H1 (cell line): ENCODE measurements at regions not wholly inside any gene's neighbourhood (a gene's known extent, or its start where the extent isn't known, plus 50 kb on each side); places are given as distances from the start of the nearest gene placed in this dataset.

Experiments
- CTCF ChIA-PET: fragments of 300-600 bp; sonication (Branson Sonifier 250); formaldehyde crosslinking; loops from one replicate; lab custom pipeline; 2021; ENCODE audit not compliant: partially characterized antibody; lab: Charles Lee
- POLR2A ChIA-PET: fragments of 300-600 bp; sonication (Branson Sonifier 250); formaldehyde crosslinking; loops from one replicate; lab custom pipeline; 2021; ENCODE audit warnings: inconsistent platforms; ENCODE audit not compliant: partially characterized antibody; lab: Charles Lee
- DNase-seq, 2 experiments: peaks; one replicate each; pipeline versions ENCODE4 v3.0.0 to v3.0.0-alpha.2; 2010 to 2022; ENCODE audit warnings: low spot score in 2 of 2, low read depth in 1 of 2, mixed read lengths in 1 of 2
- FAIRE-seq: peaks from 2 replicates; lab custom pipeline; 2011; peaks lifted over from hg19 to GRCh38; lab: Jason Lieb, UNC
- H2AFZ ChIP-seq: 2 replicates; pipeline ENCODE4 v1.8.1; 2012; ENCODE audit warnings: low read length, inconsistent platforms
- H2AK5ac ChIP-seq: 2 replicates; pipeline ENCODE4 v1.6.1; 2013; ENCODE audit warnings: low read depth, low read length
- H2BK120ac ChIP-seq: replicated peaks from 2 replicates; pipeline ENCODE3; 2013; ENCODE audit warnings: low read depth, low read length, inconsistent platforms
- H2BK12ac ChIP-seq: 2 replicates; pipeline ENCODE4 v1.6.1; 2013; ENCODE audit warnings: low read depth, low read length
- H2BK15ac ChIP-seq: 2 replicates; pipeline ENCODE4 v1.6.1; 2013; ENCODE audit warnings: low read length
- H2BK20ac ChIP-seq: 2 replicates; pipeline ENCODE4 v1.6.1; 2013; ENCODE audit warnings: low read length
- H2BK5ac ChIP-seq: 2 replicates; pipeline ENCODE4 v1.6.1; 2013; ENCODE audit warnings: low read depth, low read length
- H3K14ac ChIP-seq: 2 replicates; pipeline ENCODE4 v1.6.1; 2013; ENCODE audit warnings: inconsistent platforms; ENCODE audit not compliant: insufficient read length
- H3K18ac ChIP-seq: 2 replicates; pipeline ENCODE4 v1.6.1; 2013; ENCODE audit warnings: low read length; ENCODE audit errors: extremely low read depth
- H3K23ac ChIP-seq: 2 replicates; pipeline ENCODE4 v1.6.1; 2013; ENCODE audit warnings: inconsistent platforms; ENCODE audit not compliant: insufficient read length
- H3K23me2 ChIP-seq: 2 replicates; pipeline ENCODE4 v1.6.1; 2013; ENCODE audit warnings: low read depth, low read length
- H3K27ac ChIP-seq: 2 replicates; pipeline ENCODE4 v1.6.1; 2011; ENCODE audit warnings: low read depth, low read length, inconsistent platforms
- H3K27me3 ChIP-seq, 4 experiments: replicated peaks in 1 of 4; 1 replicate in 1 of 4; 2 replicates in 3 of 4; pipeline versions ENCODE4 v1.6.1 to v1.8.1; 2011 to 2013; ENCODE audit warnings: low read length in 3 of 4, mild to moderate bottlenecking in 3 of 4, inconsistent platforms in 2 of 4, mixed read lengths in 2 of 4, moderate library complexity in 1 of 4; ENCODE audit not compliant: control insufficient read depth in 3 of 4, insufficient read depth in 3 of 4; ENCODE audit errors: extremely low read depth in 1 of 4
- H3K36me3 ChIP-seq, 4 experiments: 2 replicates each; pipeline versions ENCODE4 v1.6.1 to v1.8.1; 2011 to 2013; ENCODE audit warnings: mild to moderate bottlenecking in 4 of 4, low read length in 3 of 4, moderate library complexity in 2 of 4, control low read depth in 1 of 4, inconsistent platforms in 1 of 4; ENCODE audit not compliant: insufficient read depth in 4 of 4, control insufficient read depth in 2 of 4
- H3K4ac ChIP-seq: replicated peaks from 2 replicates; pipeline ENCODE3; 2013; ENCODE audit warnings: low read length, low read depth, mixed read lengths, inconsistent platforms; ENCODE audit not compliant: insufficient read length
- H3K4me1 ChIP-seq, 4 experiments: replicated peaks in 1 of 4; 1 replicate in 1 of 4; 2 replicates in 3 of 4; pipeline versions ENCODE4 v1.6.1 to v1.8.1; 2011 to 2013; ENCODE audit warnings: low read length in 3 of 4, inconsistent platforms in 2 of 4, mixed read lengths in 1 of 4; ENCODE audit not compliant: insufficient read depth in 4 of 4, control insufficient read depth in 3 of 4
- H3K4me2 ChIP-seq, 2 experiments: 2 replicates each; pipeline versions ENCODE4 v1.6.1 to v1.8.1; 2011 to 2013; ENCODE audit warnings: low read depth in 2 of 2, low read length in 2 of 2, control low read depth in 1 of 2, inconsistent platforms in 1 of 2, mild to moderate bottlenecking in 1 of 2; ENCODE audit not compliant: insufficient read depth in 1 of 2
- H3K4me3 ChIP-seq, 4 experiments: fragments of 200-600, 300-600 bp in 1 of 4; sonication (generic), shearing (Covaris generic), sonication (Bioruptor Twin) in 1 of 4; 2 replicates each; pipeline versions ENCODE4 v1.5.1 to v1.8.1; 2011 to 2016; ENCODE audit warnings: low read length in 4 of 4, low read depth in 3 of 4, control low read depth in 2 of 4, inconsistent platforms in 2 of 4, mild to moderate bottlenecking in 2 of 4, mixed read lengths in 1 of 4, moderate library complexity in 1 of 4; ENCODE audit not compliant: insufficient read depth in 2 of 4; ENCODE audit errors: extremely low read depth in 1 of 4
- H3K56ac ChIP-seq: replicated peaks from 2 replicates; pipeline ENCODE3; 2013; ENCODE audit warnings: low read depth, mild to moderate bottlenecking, mixed read lengths, low read length, inconsistent platforms; ENCODE audit not compliant: insufficient read length
- H3K79me1 ChIP-seq: 2 replicates; pipeline ENCODE4 v1.6.1; 2013; ENCODE audit warnings: low read depth, low read length, control low read depth
- H3K79me2 ChIP-seq, 2 experiments: 2 replicates each; pipeline versions ENCODE4 v1.6.1 to v1.8.1; 2012 to 2013; ENCODE audit warnings: low read length in 2 of 2, mild to moderate bottlenecking in 2 of 2, inconsistent platforms in 1 of 2; ENCODE audit not compliant: insufficient read depth in 2 of 2, control insufficient read depth in 1 of 2
- H3K9ac ChIP-seq, 4 experiments: replicated peaks in 1 of 4; 1 replicate in 1 of 4; 2 replicates in 3 of 4; pipeline versions ENCODE4 v1.6.1 to v1.8.1; 2011 to 2013; ENCODE audit warnings: low read depth in 3 of 4, low read length in 3 of 4, control low read depth in 2 of 4, mild to moderate bottlenecking in 2 of 4, moderate library complexity in 2 of 4, inconsistent platforms in 1 of 4; ENCODE audit errors: extremely low read depth in 1 of 4
- H3K9me3 ChIP-seq, 2 experiments: 2 replicates each; pipeline versions ENCODE4 v1.6.1 to v1.8.1; 2012 to 2013; ENCODE audit warnings: mild to moderate bottlenecking in 2 of 2, moderate library complexity in 2 of 2, control low read depth in 1 of 2, inconsistent platforms in 1 of 2, low read depth in 1 of 2, low read length in 1 of 2, mixed read lengths in 1 of 2; ENCODE audit not compliant: insufficient read depth in 2 of 2
- H4K20me1 ChIP-seq, 2 experiments: replicated peaks in 1 of 2; 2 replicates each; pipeline versions ENCODE3 to v1.8.1; 2011 to 2013; ENCODE audit warnings: inconsistent platforms in 2 of 2, low read length in 2 of 2, mild to moderate bottlenecking in 1 of 2; ENCODE audit not compliant: insufficient read depth in 2 of 2, control insufficient read depth in 1 of 2
- H4K5ac ChIP-seq: 2 replicates; pipeline ENCODE4 v1.6.1; 2013; ENCODE audit warnings: low read length, low read depth, mixed read lengths, inconsistent platforms; ENCODE audit not compliant: insufficient read length
- H4K8ac ChIP-seq: 2 replicates; pipeline ENCODE4 v1.8.0; 2013; ENCODE audit warnings: mild to moderate bottlenecking, moderate library complexity, low read length, inconsistent platforms; ENCODE audit not compliant: insufficient read depth; ENCODE audit errors: extremely low read depth
- H4K91ac ChIP-seq: replicated peaks from 2 replicates; pipeline ENCODE3; 2013; ENCODE audit warnings: low read length, mixed read lengths, inconsistent platforms; ENCODE audit not compliant: insufficient read length
- EGR1 ChIP-seq: IDR thresholded peaks from 2 replicates; pipeline ENCODE4 v1.6.1; 2011; ENCODE audit warnings: low read depth, low read length, borderline replicate concordance
- KDM5A ChIP-seq: fragments of 200-600 bp; IDR thresholded peaks from 2 replicates; pipeline ENCODE4 v1.7.1; 2012; ENCODE audit warnings: mild to moderate bottlenecking, low read length, inconsistent platforms, mixed read lengths
- MAFK ChIP-seq: IDR thresholded peaks from 2 replicates; pipeline ENCODE4 v1.6.1; 2012; ENCODE audit warnings: low read depth, mild to moderate bottlenecking, improper control_type of control experiment, low read length
- POLR2AphosphoS5 ChIP-seq: IDR thresholded peaks from 2 replicates; pipeline ENCODE4 v1.6.1; 2011; ENCODE audit warnings: low read depth, low read length
- SRF ChIP-seq: IDR thresholded peaks from 2 replicates; pipeline ENCODE4 v1.6.1; 2011; ENCODE audit warnings: mild to moderate bottlenecking, low read depth, low read length, moderate library complexity
- TAF7 ChIP-seq: optimal IDR thresholded peaks from 2 replicates; pipeline ENCODE3; 2011; ENCODE audit warnings: low read depth, mild to moderate bottlenecking, inconsistent platforms, low read length, moderate library complexity, borderline replicate concordance
- WGBS, 2 experiments: shearing (Covaris generic) in 1 of 2; methylation state at CpG; one replicate each; pipeline versions ENCODE4 v1.1.6 to v1.1.7; 2013 to 2015; ENCODE audit warnings: low lambda C conversion rate in 2 of 2, mixed read lengths in 2 of 2, inconsistent platforms in 1 of 2, low coverage in 1 of 2, missing lambda C conversion rate in 1 of 2; ENCODE audit not compliant: insufficient replicate concordance in 2 of 2, insufficient coverage in 1 of 2, insufficient read length in 1 of 2; ENCODE audit errors: extremely low coverage in 1 of 2, missing lambda C conversion rate in 1 of 2; 5-methylcytosine and 5-hydroxymethylcytosine counted together

GRCh38 chr3:46097691-46098241 is 70.5 kb upstream of the XCR1 start:
- no peaks in the 10 kb centered on the region for H3K79me1 ChIP-seq
- no peak overlapping the region for H3K4me3 ChIP-seq
- no peak overlapping the region for H3K27ac ChIP-seq
- H2BK15ac ChIP-seq, result no peak overlapping the region
- H2AFZ ChIP-seq, result no peak overlapping the region
- no peak overlapping the region for H4K8ac ChIP-seq
- WGBS, 2 experiments, result 96% methylated on average over 6 of the region's 6 CpGs; no CpG with 5 or more reads in 1 of the 2 experiments
- H3K23me2 ChIP-seq, result no peaks in the 10 kb centered on the region
- H3K4ac ChIP-seq, result no peak overlapping the region
- peaks cover 4% of the 10 kb centered on the region in 2 experiments; a peak in 2 of 4 replicates for H3K9me3 ChIP-seq
- H3K4me1 ChIP-seq, result no peaks in the 10 kb centered on the region
- H4K91ac ChIP-seq, result no peak overlapping the region
- no peak overlapping the region for H2BK120ac ChIP-seq
- no peaks in the 10 kb centered on the region for H3K79me2 ChIP-seq
- H3K56ac ChIP-seq, result no peak overlapping the region
- no peak overlapping the region for H2AK5ac ChIP-seq
- no peak overlapping the region for H4K5ac ChIP-seq
- ChIA-PET CTCF (interaction anchor here (1.1 to 2.0 kb wide), 4 partner anchors 14 to 111 kb away, joined by 3 to 6 read pairs (median 4); no protein-coding TSS in a partner anchor), POLR2A (no interaction called here)
- H3K14ac ChIP-seq, result no peak overlapping the region
- H2BK20ac ChIP-seq, result no peak overlapping the region
- DNase-seq (no peak), FAIRE-seq (no peak)
- no peak overlapping the region for H3K9ac ChIP-seq
- H3K23ac ChIP-seq, result no peak overlapping the region
- no peak overlapping the region for H2BK5ac ChIP-seq
- H3K27me3 ChIP-seq, result no peaks in the 10 kb centered on the region
- H3K36me3 ChIP-seq, result no peaks in the 10 kb centered on the region
- H3K18ac ChIP-seq, result no peak overlapping the region
- H3K4me2 ChIP-seq, result no peak overlapping the region
- no peak overlapping the region for H2BK12ac ChIP-seq
- H4K20me1 ChIP-seq, result no peaks in the 10 kb centered on the region
- TF ChIP-seq SRF (no peak), MAFK (no peak), TAF7 (no peak), EGR1 (no peak), POLR2AphosphoS5 (no peak), KDM5A (no peak)
